COLO668 (cell line): ENCODE measurements at regions not wholly inside any gene's neighbourhood (a gene's known extent, or its start where the extent isn't known, plus 50 kb on each side); places are given as distances from the start of the nearest gene placed in this dataset.

Source experiments
- DNase-seq: peaks from one replicate; lab custom pipeline; 2025; ENCODE audit not compliant: unreplicated experiment; lab: John Stamatoyannopoulos, UW

DNA sequence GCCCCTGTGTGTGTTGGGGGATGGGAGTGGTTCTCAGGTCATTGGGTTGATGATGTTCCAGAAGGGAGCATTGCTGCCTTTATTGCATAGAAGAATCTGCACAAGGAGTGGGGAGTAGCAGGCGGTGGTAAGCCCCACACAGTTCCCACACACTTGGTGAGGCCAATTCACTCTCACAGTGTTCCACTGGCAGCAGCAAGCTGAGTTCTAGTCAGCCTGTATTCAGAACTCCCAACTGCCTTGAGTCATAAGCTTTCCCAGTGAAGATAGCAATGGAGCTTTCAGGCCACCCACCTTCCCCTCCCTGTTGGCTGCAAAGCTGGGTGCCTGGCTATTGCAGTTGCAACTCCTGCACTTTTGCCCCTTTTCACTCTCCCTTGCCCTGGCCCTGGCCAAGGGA is 181.1 kb upstream of the RBMS3 start:
- DNase-seq, result no peak

DNA sequence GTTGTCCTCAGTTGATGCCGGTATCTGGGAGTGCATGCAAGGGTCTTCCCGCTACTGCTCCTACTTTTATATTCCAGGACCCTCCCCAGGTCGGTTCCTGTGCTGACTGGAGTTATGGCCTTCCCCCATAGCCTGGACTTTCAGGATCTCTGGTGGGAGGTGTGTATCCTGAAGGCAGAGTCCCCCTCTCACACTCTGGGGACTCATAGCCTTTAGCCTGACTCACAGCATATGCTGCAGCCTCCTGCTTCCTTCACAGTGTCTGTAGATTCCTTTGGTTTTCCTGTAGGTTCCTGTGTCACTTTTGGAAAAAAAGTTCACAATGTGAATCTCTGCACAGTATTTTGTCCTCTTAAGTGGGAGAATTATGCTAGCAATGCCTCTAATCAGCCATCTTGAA is 180.6 kb upstream of the RBMS3 start:
- no peak for DNase-seq

DNA sequence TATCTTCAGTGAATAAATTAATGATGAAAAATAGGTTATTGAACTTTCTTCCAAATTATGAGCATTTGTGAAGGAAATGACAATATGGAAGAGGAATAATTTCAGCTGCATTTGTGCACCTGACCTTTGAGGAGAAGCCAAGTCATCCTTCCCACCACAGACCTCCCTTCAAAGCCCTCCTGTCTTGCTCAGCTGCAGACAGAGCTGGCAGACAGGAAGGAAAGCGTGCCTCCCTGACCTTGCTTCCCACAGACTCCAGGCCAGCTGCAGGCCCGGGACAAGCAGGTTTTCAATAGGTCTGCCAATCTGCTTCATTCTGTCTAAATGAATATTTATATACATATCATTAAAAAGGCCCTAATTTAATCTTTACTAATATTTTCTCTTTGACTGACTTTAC is 152.9 kb upstream of the RBMS3 start:
- DNase-seq, result no peak

DNA sequence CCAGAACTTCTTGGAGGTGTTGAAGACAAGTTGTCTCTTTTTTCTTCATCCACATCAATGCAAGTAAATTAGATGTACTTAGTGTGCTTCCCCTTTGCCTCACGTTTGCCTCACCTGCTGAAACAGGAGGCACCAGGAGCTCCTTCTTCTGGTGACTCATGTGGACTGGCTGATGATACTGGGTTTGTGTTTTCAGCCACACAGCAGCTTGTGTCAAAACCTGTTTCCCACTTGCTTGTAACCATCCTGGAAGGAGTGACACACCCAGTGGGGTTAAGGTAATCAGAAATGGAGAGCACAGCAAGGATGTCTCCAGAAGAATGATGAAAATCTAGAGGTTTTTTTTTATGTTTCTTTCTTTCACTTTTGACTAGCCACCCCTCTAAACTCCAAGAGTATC is 143.3 kb upstream of the RBMS3 start:
- no peak for DNase-seq

DNA sequence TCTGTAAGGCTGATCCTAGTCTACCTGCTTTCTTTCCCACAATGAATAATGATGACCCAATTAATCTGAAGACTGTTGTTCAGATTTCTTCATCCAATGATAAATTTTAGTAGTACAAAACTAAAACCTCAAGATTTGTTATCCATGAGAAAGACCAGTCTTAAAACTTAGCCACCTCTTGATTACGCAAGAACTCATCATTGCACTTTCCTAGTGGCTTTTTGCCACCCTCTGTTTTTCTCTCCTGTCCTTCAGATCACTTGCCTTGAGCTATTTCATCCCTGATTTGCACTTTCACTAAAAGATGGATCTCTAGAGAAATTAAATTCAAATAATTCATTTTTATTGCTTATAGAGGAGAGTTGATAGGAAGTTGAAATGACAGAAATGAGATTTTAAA is 142.7 kb upstream of the RBMS3 start:
- DNase-seq, result no peak

DNA sequence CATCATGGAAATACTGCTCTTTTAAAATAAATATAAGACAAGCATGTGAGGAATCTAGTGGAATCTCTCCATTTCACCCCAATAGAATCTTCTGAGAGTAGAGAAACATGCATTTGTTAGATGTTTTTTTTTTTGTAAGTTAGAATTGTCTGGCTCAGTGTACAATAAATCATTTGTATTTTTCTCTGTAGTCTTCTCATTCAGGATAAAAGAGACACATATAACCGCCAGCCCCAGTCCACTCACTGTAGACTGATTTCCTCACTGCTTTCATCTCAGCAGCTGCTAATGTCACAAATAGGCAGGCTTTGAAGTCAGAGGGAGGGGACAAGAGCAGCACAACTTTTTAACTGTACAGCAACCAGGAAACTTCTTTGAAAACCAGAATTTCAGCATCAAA is 140.2 kb upstream of the RBMS3 start:
- no peak for DNase-seq

DNA sequence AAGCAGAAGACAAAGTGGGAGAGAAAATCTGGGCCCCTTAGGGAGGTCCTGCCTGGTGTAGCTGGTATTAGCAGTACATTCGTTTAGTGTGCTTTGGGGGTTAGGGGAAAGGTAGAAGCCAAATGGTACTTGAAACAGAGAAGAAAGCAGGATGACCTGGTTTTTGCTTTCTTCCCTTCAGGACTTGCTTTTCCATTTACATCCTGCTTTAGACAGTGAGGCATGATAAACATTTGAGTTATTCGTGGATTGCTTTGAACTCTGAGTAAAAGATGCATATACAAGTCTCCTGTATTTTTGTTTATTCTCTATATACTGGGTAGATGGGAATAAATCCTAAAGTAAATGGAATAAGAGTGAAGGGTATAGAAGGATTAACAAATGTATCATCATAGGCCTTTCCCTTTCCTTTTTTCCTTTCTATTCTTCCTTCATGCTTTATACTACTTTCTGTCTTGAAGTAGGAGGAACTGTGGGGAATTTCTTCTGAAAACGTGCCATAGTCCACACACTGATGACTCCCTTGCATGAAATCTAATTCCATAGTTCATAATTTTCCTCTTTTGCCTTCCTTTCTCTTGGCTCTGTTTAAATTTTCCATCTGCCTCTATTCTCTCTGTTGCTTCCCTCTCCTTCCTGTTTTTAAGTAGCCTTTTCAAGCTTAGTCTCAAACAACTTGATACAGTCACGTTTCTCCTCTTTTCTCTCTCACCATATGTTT is 139.5 kb upstream of the RBMS3 start:
- DNase-seq, result no peak

DNA sequence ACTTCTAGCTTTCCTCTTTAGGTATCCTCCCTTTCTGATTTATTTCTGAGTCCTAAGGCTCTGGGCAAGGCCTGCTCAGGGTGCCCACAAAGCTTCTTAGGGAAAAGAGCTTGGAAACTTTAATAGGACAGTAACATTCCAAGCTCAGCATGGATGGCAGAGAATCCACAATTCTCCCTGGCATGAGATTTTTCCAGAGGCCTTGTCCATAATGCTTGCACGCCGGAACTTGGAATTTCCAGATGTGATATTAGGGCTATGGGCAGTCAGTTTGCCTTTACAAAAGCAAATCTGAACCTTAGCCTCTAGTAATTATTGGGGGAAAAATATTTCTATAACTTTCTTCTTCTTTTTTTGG is 139.0 kb upstream of the RBMS3 start:
- DNase-seq, result no peak

DNA sequence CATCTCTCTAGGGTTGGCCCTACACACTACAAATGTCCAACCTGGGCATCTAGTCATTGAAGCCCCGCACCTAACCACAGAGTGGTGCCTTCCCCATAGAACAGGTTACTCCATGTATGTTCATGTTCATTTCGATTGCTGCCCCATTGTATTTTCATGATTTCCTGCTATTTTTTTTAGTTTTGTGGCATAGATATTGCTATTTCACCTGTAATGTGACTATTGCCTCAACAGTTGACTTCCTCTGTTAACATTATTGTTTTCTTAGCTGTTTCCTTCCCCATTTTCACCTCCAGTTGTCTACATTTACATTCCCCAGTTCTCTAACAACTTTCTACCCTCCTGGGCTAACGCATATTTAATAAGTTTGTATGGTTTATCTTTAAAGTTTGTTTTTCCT is 137.7 kb upstream of the RBMS3 start:
- no peak for DNase-seq

DNA sequence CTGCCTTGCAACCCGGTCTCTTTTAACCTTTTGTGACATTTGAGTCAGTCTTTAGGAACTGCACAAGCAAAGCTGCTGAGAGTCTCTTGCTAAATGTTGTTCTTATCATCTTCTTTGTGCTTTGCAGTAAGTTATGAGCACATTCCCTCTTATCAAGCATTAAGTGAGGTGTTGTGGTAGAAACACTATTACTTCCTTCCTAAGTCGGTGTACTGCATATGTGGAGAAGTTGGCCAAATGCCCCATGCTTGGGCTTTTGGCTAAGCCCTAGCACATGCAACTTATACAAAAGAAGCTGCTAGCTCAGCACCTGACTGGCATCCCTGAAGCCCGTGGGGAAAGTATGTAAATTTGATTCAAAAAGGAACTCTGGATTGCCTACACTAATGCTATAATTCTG is 136.5 kb upstream of the RBMS3 start:
- no peak for DNase-seq

DNA sequence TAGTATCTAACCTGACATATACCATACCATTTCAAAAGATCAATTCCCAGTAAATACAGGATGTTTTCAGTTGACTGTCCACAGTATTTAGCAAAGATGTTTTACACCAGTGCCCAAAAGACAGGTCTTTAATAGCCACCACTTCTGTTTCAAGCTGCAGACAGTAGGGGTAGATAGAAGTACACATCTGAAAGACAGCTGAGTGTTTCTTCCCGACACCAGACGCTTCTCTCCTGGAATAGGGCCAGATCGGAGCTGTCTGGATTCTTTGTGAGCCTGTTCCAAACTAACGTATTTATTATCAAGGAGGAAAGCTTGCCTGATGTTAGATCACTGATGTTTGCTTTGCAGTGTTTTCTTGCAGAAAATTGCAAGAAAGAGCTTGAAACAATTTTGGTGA is 136.1 kb upstream of the RBMS3 start:
- DNase-seq, result no peak

DNA sequence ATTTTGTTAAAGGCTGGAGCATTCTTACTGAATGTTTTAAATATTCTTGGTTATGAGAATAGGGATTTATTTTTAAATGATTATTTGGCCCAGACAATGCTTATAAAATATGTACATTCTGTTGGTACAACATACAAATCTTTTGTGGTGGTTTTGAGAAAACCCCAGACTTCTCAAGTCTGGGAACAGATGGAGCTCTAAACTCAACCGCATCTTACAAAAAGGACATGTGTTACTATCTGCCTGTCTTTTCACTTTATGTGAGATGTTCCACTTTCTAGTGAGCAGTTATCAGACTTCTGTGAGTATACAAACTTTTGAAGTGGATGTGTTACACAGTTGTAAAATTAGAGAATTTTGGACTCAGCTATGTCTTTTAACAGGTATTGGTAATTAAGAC is 135.5 kb upstream of the RBMS3 start:
- no peak for DNase-seq

DNA sequence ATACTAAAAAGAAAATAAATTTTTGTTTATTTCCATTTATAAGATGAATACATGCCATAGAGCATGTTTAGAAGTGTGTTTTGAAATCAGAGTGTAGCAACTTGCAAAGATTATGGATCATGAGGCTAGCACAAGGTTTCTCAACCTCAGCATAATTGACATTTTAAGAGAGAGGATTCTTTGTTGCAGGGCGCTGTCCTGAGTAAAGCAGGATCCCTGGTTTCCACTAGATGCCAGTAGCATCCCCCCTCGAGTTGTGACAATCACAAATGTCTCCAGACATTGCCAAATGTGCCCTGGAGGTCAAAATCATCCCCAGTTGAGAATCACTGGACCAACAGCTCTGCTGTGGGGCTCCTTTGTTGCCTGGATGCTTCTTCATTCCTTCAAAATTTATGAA is 128.5 kb upstream of the RBMS3 start:
- DNase-seq, result no peak

DNA sequence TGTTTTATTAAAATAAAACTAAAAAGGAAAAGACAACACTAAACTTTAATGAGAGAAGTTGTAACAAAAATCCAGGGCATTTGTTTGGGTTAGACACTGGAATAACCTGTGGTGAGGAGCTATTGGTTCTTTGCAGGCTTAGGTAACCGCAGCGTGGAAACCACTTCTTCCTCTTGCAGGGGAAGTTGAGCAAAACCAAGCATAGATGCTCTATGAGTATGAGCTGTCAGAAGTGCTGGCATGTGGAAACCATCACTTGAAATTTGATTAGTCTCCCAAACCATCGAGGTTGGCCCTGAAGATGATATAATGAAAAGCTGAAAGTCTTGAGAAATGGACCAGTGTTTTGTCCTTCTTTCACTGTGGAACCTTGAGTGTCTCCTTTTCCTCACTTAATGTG is 127.1 kb upstream of the RBMS3 start:
- DNase-seq, result no peak

DNA sequence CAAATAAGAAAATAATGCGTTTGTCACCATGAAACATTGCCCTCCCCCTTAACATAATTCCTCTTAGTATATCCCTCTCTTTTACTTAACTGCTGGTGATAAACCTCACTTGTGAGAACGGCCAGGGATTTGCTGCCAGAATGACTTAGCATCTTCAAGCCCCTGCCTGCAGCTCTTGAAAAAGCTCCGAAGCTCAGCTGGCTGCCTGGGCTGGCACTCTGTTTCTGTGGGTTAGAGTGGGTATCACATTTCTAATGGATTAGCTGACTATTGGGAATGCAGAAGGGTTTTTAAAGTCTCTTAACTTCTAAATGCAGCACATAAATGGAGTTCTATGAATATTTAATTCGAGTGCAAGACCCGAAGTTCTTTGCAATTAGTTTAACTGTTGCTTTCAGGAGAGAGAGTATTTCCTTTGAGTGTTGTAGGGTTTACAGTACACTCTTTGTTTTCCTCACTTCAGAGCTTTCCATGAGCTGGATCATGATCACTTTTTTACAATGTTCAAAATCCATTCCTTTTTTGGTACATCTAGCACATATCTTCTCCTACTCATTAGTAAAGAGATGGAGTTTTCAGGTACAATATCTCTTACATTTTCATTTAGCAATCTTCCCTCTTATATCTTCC is 124.7 kb upstream of the RBMS3 start:
- no peak for DNase-seq

DNA sequence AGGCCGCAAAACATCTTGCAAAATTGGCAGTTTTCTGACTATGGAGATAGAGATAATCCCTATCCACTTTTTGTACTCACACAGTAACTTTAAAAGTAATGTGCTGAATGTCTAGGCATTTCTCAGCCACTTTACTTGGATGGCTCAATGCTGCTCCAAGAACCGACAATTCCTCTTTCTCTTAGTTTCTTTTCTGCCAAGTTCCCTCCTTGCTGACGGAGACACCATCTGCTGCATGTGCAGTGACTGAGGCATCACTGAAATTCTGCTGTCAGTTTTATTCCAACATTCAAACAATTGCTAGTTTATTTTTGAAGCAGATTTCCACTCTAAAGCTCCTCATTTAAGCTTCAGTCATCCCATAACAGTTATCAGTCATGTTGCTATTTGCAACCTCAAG is 116.0 kb upstream of the RBMS3 start:
- no peak for DNase-seq

DNA sequence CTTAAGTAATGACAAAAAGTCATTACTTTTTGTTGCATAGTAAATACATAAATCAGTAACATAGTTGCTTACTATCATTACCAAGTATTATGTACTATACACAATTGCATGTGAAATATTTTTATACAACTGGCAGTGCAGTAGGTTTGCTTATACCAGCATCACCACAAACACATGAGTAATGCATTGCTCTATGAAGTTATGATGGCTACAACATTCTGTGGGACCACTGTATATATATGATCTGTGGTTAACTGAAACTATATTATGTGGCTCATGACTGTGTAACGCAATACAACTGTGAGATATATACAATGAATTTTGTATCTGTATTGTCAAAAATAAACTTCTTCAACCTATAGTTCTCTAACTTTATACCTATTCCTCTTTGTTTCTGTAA is 113.7 kb upstream of the RBMS3 start:
- no peak for DNase-seq

DNA sequence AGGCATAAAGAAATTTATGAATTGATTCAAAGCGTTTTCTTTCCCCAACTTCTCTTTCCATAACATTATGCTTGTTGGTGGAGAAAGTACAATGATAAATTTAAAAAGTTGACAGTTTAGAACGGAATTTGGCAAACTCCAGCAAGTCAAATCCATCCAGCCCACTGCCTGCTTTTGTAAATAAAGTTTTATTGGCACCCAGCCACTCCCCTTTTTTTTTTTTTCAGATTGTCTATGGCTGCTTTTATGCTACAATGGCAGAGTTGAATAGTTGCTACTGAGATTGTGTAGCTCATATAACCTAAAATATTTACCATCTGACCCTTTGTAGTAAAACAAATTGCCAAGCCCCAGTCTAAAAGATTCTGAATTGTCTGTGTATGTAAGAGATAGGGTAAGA is 112.8 kb upstream of the RBMS3 start:
- no peak for DNase-seq

DNA sequence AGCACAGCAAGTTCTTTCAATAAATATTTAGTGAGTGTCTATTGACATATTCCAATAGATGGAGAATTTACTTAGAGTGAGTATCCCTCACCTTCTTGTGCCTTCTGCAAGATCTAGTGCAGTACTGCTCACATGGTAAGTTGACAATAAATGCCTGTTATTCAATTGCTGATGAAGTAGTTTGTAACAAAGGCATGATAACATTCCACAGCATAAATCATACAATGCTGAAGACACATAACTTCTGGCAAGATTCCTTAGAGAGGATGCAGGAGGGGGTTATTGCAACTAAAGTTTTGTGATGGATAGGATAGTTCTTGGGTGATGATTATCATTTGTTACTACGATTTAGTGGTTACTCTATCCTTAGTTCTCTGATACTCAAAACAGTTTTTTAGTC is 112.2 kb upstream of the RBMS3 start:
- no peak for DNase-seq

DNA sequence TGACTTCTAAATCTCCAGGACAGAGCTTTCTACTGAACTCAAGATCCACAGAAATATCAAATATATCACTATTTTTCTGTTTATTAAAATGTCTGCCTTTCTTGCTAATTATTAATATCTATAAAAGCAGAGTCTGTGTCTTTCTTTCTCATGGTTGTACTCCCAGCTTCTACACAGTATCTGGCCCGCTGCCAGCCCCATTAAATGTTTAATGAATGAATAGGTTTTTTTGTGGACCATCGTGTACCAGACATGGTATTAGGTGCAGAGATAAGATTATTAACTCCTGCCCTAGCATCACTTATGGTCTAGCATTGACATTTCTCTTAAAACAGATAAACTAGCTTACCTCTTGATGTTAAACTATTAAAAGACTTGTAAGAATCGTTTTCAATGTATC is 111.4 kb upstream of the RBMS3 start:
- DNase-seq, result no peak

DNA sequence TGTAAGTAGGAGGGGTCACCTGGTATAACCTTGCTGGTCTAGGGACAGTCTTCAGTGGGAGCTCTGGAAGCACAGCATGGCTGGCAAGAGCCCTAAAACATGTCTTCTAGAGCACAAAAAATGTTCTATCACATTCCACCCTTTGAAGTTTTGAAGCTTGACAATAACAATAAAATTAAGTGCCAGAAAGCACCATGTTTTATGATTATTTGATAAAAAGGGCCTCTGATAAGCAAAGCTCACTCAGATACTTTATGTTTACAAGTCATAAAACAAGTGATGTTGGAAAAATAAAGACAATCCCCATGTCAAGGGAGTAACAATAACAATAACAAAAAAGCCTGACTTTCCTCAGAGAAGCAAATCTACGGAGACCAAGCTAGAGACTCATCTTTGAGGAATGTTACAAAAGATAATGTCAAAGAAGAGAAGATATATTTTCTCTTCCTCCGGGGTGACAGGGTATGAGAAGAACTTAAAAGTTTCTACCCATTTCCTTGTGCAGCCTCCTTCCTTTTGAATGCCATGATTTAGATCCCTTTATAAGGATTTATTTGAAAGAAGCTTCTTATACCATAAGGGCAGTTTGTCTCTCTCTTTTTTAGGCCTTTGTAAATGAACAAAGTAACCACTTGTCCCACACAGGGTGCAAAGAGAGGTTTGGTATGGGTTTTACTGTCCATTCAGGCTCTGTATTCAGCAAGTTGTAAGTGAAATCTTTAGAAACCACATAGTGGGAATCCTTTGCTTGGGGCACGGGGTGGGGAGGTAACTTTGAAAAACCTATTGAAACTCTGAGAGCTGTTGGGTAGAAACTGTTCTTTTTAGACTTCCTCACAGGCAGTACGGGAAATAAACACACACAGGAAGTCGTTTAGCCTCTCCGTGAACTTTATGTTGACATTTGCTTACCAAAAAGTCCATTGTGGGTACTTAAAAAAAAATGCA is 109.6 kb upstream of the RBMS3 start:
- DNase-seq, result no peak

DNA sequence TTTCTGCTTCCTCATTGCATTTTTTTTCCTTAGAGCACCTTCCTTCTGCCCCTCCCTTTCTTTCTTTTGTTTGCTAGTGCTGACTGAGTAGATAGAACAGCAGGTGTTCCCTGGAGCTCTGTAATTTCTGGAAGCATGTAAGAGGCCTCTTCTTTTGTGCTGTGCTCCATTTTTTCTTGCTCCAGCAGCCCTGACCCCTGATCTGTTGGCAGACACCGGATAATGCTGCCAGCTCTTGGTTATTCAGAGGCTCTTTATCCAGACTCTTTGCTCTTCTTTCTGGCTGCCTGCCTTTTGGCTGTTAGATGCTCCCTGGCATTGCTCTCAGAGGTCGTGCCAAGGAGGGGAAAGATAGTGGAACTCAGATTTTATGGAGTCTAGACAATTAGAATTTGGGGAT is 104.4 kb upstream of the RBMS3 start:
- DNase-seq, result no peak
